SK-N-MC (cell line): ENCODE measurements at regions not wholly inside any gene's neighbourhood (a gene's known extent, or its start where the extent isn't known, plus 50 kb on each side); places are given as distances from the start of the nearest gene placed in this dataset.

ENCODE experiments used
- EZH2 ChIP-seq: fragments of 200-600 bp; sonication (generic); IDR thresholded peaks from one replicate; pipeline ENCODE4 v1.6.1; 2017; ENCODE audit warnings: antibody characterized with exemption
- FOXP2 ChIP-seq: optimal IDR thresholded peaks from 2 replicates; pipeline ENCODE3; 2011; ENCODE audit warnings: mild to moderate bottlenecking, moderate library complexity; ENCODE audit not compliant: insufficient read depth; ENCODE audit errors: extremely low read length, control extremely low read depth
- POLR2AphosphoS5 ChIP-seq: IDR thresholded peaks from 2 replicates; pipeline ENCODE4 v1.6.1; 2012; ENCODE audit warnings: mild to moderate bottlenecking, low read depth, low read length, borderline replicate concordance

DNA sequence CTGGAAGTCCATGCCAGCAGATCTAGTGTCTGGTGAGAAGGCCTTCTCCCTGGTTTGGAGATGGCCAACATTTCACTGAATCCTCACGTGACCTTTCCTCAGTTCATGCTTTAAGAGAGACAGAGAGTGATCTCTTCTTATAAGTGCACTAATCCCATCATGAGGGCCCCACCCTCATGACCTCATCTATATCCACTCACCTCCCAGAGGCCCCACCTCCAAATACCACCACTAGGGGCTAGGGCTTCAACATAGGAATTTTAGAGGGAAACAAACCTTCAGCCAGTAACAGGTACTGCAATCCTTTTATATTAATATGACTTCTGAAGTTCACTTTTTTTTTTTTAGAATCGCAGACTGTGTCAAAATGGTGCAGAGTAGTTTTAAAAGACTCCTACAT lies 496.9 kb upstream of the ADAMTS16 start:
- TF ChIP-seq EZH2 = no peak
- no peak for TF ChIP-seq POLR2AphosphoS5
- TF ChIP-seq FOXP2 = no peak
